ENCODE measurements at regions not wholly inside any gene's neighbourhood (a gene's known extent, or its start where the extent isn't known, plus 50 kb on each side); places are given as distances from the start of the nearest gene placed in this dataset.

DNA sequence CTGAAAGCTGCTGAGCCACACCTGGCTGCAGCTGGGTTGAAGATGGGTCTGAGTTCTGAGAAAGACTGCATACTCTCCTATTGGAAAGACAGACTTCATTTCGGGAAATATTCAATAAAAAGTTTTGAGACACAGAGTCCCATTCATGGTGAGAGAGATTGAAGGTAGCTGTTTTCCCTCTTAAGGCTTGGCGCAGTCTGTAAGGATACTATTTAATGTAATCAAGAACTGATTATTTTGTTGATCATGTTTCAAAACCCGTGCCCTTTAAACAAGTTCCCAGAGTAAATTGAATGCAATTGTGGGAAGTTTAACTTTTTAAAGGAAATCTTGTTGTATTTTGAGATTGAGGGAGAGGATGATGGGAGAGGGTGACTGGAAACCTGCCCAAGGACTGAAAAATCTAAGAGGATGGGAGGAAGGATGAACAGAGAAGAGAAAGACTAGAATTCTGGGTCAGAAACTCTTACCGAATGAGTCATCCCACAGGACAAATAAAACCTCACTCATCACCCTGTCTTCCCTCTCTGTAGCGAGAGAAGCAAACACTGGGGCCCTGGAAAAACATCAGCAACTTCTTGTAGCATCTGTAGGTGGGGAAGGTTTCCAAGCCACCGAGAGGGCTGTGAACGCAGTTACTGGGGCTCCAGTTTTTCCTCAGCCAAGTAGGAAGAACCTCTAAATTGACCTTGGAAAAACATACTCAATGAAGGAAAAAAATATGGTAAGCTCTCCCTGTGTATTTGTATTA, 193.2 kb upstream of the TPRG1 start:
- TF ChIP-seq, protein P1, sequence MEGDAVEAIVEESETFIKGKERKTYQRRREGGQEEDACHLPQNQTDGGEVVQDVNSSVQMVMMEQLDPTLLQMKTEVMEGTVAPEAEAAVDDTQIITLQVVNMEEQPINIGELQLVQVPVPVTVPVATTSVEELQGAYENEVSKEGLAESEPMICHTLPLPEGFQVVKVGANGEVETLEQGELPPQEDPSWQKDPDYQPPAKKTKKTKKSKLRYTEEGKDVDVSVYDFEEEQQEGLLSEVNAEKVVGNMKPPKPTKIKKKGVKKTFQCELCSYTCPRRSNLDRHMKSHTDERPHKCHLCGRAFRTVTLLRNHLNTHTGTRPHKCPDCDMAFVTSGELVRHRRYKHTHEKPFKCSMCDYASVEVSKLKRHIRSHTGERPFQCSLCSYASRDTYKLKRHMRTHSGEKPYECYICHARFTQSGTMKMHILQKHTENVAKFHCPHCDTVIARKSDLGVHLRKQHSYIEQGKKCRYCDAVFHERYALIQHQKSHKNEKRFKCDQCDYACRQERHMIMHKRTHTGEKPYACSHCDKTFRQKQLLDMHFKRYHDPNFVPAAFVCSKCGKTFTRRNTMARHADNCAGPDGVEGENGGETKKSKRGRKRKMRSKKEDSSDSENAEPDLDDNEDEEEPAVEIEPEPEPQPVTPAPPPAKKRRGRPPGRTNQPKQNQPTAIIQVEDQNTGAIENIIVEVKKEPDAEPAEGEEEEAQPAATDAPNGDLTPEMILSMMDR (IDR thresholded peaks at IDR 0.05) = no peak
- no peak for TF ChIP-seq POLR2A (IDR thresholded peaks at IDR 0.05)
